GM18868 (cell line): ENCODE measurements at regions not wholly inside any gene's neighbourhood (a gene's known extent, or its start where the extent isn't known, plus 50 kb on each side); places are given as distances from the start of the nearest gene placed in this dataset.
A peak's percentile ranks its signal among the peaks of the same experiment; 100 is the strongest.
"Not testable (repeated sequence)": the region's sequence is repeated elsewhere in the genome, so short reads cannot be mapped to it uniquely, and the experiment has no call there.

Source experiments
- ATAC-seq: cut with Tn5 transposase; IDR thresholded peaks from one replicate; pipeline ENCODE4 v1.9.1; 2021; ENCODE audit warnings: mild to moderate bottlenecking, moderate library complexity; ENCODE audit not compliant: unreplicated experiment

DNA sequence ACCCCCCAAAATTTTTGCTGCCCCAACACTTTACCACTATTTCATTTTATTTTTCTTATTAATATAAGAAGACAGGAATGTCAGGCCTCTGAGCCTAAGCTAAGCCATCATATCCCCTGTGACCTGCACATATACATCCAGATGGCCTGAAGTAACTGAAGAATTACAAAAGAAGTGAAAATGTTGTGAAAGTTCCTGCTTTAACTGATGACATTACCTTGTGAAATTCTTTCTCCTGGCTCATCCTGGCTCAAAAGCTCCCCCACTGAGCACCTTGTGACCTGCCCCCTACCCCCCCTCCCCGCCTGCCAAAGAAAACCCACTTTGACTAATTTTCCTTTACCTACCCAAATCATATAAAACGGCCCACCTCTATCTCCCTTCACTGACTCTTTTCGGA, 200.3 kb upstream of the FKBP1C start:
- ATAC-seq: not testable (repeated sequence)

DNA sequence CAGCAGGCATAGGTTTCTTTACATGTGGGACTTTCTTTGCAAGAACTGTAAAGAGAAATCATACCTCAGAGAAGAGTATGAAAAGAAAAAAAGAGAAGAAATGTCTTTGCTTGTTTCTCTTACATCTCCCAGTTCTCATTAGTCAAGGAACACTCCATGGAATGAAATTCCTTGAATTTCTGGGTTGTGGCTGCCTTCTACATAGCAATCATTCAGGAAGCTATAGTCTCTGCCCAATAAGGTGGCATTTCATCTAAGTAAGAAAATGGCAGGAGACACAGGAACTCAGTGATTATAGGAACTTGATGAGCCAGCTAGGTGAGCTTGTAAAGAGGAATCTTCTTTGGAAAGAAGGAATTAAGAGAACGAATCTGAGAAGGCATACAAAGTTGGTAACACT, 197.0 kb upstream of the FKBP1C start:
- ATAC-seq: no peak

GRCh38 chr6:63022631-63023030, 188.6 kb upstream of the FKBP1C start:
- ATAC-seq: no peak

GRCh38 chr6:63023726-63024125, 187.5 kb upstream of the FKBP1C start:
- no peak for ATAC-seq

DNA sequence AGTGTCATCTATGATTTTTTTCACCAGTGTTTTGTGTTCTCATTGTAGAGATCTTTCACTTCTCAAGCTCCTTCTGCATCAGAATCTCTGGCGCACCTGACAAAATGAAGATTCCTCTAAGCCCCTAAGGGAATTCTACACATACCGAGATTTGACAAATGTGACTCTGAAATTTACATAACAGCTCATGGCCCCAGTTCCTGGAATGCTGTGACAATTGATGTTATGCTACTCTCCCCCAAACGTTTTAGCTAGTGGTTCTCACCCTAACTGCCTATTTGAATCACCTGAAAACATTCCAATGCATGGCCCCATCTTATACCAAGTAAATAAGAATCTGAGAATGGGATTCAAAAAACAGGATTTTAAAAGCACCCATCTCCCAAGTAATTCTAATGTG, 162.1 kb upstream of the FKBP1C start:
- no peak for ATAC-seq

- not testable (repeated sequence) for ATAC-seq
Measured at GRCh38 chr6:63053206-63053605, 158.1 kb upstream of the FKBP1C start.

DNA sequence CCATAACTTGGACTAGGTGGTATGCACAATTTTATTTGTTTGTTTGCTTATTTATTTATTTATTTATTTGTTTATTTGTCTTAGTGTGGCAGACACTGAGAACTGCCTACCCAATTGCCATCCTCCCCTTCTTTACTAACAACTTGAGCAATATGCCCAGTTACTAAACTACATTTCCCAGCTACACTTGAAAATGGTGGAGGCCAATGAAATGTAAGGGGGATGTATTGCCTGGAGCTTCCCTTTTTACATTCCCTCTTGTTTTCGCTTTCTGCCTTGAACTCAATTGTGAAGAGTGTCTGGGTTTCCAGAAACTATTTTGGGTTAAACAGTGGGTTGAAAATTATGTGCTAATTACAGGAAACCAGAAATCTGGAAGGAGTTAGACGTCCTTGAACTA, 152.7 kb upstream of the FKBP1C start:
- ATAC-seq: no peak

DNA sequence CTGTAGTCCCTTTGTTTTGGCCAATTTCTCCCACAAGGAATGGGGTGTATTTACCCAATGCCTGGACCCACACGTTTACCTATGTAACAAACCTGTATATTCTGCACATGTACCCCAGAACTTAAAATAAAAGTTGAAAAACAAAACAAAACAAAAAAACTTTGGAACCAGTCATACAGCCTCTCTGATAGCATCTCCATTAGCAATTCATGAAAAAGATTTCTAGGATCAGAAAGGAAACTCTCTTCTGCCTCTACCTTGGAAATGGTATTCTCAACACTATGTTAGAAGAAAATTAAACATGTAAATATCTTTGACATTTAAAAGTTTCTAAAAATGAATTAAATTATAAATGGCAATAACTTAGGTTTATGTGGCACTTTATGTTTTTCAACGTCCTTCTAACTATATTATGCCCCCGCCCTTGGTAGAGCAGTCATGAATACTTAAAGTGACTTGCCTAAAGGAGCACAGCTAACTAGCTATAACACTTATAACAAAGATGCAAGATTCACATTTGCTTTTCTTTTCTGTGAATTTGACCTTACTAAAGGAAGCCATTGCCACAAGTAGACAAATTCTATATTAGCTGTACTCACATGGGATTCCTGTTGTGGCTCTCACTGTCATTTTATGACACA, 147.5 kb upstream of the FKBP1C start:
- no peak for ATAC-seq

- ATAC-seq: peak; percentile 81
Measured at GRCh38 chr6:63066055-63066704, 145.1 kb upstream of the FKBP1C start.

GRCh38 chr6:63094947-63095346, 116.3 kb upstream of the FKBP1C start:
- no peak for ATAC-seq

DNA sequence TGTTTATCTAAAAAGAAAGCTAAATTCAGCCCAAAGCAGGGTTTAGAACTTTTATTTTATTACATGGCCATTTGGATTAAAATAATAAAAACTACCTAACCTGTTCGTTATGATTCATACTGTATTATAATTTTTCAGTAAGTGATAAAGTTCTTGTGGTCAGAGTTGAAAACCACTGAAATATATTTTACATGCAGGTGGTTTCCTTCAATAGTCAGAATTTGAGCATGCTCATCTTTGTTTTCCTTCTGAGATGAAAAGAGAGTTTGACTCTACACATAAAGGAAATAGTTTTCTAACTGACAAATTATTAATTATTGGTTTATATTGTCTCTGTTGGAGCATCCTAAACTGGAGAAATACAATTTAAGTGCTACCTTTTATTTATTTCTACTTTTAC, 114.0 kb upstream of the FKBP1C start:
- peak; percentile 59 for ATAC-seq

GRCh38 chr6:63098789-63099188, 112.5 kb upstream of the FKBP1C start:
- ATAC-seq: no peak

DNA sequence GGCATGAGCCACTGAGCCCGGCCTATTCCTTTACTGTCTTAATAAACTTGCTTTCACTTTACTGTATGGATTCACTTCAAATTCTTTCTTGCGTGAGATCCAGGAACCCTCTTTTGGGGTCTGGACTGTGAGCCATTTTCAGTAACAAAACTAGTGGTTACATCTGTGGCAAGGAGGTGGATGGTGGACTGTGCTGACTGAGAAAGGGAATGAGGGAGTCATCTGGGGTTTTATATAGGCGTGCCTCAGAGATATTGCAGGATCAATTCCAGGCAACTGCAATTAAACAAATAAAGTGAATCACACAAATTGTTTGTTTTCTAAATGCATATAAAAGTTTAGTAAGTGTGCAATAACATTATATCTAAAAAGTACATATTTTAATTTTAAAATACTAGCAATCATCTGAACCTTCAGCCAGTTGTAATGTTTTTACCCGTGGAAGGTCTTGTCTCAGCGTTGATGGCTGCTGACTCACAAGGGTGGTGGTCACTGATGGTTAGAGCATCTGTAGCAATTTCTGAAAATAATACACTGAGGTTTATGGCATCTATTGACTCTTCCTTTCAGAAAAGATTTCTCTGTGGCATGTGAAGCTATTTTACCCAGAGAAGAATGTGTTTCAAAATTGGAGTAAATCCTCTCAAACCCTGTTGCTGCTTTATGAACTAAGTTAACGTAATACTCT, 111.4 kb upstream of the FKBP1C start:
- ATAC-seq: no peak

DNA sequence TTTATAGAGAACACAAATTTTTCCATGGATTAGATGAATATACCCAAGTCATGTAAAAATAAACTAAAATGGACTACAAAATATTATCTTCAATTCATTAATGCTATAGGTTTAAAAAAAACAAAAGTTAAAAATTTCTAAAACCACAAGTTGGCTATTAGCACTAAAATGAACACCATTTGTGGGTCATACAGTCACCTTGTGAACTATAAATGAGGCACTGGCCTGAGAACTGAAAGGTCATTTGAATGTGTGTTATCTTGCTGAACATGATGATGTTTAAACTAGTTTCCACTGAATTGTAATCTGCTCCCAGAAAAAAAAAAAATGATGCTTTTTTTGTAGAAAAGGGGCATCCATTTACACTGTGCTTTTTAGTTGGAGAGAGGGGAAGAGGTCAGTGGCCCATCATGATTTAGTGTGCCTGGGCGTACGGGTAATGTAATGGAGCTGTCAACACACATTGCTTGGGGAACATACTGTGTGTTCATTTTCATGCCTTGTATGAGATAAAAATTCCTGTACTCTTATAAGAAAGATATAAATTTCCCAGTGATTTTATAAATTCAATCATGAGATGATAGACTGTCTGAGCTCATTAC, 96.6 kb upstream of the FKBP1C start:
- no peak for ATAC-seq

DNA sequence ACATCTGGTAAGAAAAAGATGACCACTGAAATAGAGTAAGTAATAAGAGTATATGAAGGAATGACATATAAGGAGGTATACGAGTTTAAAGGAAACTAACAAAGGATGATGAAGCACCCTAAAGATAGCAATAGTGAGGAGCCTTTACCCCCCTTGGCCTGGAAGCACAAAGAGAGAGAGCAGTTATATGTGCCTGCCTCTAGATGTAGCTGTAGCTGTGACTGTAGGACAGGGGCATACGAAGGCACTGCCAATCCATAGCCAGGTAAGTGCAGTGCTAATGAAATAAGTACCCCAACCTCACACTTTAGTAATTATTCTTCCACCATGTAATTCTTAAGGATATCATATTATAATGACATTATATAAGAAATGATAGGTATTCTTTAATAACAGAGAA, 90.1 kb upstream of the FKBP1C start:
- no peak for ATAC-seq

- no peak for ATAC-seq
Measured at GRCh38 chr6:63140114-63140513, 71.2 kb upstream of the FKBP1C start.

DNA sequence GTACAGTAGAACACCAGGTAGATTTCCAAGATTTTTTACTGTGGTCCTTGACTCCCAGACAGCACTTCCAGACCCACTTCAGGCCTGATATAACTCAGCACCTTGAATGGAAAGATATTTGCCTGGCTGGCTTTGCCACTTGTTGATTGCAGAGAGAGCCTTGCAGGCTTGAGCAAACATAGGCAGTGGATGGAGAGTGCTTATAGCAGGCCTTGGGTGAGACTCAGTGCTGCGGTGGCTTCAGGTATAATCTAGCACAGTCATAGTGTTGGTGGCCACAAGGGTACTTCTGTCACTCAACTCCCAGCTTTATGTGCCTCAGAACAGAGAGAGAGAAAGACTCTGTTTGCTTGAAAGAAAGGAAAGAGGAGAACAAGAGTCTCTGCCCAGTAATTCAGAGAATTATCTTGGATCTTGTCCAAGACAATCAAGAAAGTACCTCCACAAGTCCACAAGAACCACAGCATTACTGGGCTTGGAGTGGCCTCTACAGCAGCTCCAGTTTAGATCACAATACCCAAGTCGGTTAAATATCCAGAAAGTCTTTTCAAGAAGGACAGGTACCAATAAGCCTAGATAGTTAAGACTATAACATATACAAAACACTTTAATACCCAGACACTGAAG, 70.5 kb upstream of the FKBP1C start:
- ATAC-seq: no peak

DNA sequence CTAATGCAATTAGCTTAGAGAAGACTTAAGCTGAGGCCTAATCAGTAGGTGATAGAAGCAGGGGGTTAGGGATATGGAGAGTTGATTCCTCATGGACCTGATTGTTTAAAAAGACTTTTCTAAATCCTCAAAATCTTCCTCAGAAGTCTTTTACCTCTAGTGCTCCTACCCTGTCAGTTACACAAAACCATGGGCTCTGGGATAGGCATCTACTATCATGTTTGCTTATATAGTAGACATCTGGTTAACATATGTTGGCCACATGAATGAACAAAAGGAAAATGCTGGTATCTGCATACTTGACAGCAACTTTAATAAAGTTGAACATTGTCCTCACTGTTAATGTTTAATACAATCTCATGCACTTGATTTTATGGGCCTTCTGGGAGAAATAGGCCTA, 61.5 kb upstream of the FKBP1C start:
- no peak for ATAC-seq

DNA sequence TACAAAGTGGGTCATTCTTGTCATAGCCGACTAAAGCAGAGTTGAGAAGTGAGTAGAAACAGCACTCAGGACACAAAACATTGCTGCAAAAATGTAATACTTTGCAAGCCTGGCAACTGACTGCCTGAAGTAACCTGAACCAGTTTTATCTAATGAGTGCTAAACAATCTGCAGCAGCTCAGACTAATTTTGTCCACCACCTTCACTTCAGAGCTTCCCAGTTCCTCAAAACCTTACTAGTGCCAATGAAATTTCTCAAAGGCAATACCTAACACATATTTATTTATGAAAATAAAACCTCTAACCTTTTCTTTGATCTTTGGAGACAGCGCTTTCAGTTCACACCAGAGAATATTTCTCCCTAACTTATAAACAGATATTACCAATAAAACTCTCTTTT, 56.7 kb upstream of the FKBP1C start:
- no peak for ATAC-seq
